ENCODE measurements at regions not wholly inside any gene's neighbourhood (a gene's known extent, or its start where the extent isn't known, plus 50 kb on each side); places are given as distances from the start of the nearest gene placed in this dataset.

GRCh38 chr10:3671386-3671955 lies 113.5 kb downstream of the KLF6 start:
- TF ChIP-seq CTCF (IDR thresholded peaks at IDR 0.05; ENCODE audit: low read depth, low read length, poor library complexity, severe bottlenecking) (no peak), EZH2phosphoT487 (IDR thresholded peaks at IDR 0.05; ENCODE audit: borderline replicate concordance, low read length) (no peak)
